NCI-H82 treated with DMSO at 0.1 percent for 48 hours (cell line): ENCODE measurements at regions not wholly inside any gene's neighbourhood (a gene's known extent, or its start where the extent isn't known, plus 50 kb on each side); places are given as distances from the start of the nearest gene placed in this dataset.
"Not testable (repeated sequence)": the region's sequence is repeated elsewhere in the genome, so short reads cannot be mapped to it uniquely, and the experiment has no call there.

Experiments
- DNase-seq: peaks from one replicate; lab custom pipeline; 2025; ENCODE audit not compliant: unreplicated experiment; lab: John Stamatoyannopoulos, UW

DNA sequence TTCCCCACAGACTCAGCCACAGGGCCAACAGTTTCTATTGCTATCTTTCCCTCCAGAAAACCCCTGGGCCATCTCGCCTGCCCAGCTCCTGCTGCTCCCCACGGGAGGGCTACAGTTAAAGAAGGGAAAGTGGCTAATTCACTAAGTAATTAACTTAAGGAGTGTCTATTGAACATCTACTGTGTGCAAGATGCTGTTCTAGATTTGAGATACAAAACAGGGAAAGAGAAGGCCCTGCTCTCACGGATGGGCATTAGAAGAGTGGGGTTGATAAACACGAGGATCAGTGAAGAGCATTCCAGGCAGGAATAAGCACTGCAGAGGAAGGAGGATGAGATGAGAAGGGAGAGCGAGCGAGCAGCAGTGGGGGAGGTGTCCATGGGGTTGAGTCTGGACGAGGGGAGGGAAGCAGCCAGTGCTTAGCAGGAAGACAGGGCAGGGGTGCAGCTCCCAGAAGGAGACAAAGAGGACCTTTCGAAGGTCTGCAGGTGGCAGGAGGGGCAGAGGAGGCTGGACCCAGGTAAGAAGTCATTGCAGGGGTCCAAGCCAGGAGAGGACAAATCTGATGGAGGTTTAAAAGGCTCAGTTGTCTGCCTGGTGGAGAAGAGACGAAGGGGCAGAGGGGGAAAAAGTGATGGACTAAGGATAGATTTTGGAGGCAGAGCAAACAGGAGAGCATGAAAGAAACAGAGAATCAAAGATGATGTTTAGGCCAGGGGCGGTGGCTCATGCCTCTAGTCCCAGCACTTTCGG, 64.7 kb downstream of the KLF15 start:
- DNase-seq: no peak

DNA sequence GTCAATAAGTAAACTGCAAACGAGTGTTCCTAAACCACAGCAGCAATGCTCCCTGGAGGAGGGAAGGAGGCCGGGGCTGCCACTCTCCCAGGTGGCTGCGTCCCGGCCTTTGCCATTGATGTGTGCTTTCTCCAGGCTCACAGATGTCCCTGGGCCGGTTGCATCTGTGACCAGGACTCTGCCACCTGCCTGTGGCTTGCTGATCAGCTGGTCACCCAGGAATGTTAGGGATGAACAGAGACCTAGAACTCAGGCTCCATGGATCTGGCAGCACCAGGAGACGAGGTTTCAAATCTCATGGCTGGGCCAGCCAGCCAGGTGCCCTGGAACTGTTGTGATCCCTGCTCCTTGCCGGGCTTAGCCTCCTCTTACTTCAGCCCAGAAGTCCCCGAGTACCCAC, 65.7 kb downstream of the KLF15 start:
- DNase-seq: no peak

DNA sequence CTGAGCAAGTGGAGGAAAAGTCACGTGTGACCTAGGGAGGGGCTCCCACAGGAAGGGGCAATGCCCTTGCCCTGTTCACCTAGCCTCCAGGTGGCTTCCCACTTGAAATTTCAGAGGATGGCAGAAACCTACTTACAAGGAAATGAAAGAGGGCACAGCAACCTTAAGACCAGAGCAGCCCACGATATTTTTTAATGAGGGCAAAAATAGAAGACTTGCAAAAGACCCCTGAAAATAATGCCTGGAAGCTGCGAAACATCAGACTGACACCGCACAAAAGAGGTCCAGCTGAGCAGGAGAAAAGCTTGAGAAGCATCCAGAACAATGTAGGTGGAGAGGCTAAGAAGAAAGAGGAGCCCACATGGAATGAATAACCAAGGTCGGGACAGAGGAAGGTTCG, 66.1 kb downstream of the KLF15 start:
- no peak for DNase-seq

DNA sequence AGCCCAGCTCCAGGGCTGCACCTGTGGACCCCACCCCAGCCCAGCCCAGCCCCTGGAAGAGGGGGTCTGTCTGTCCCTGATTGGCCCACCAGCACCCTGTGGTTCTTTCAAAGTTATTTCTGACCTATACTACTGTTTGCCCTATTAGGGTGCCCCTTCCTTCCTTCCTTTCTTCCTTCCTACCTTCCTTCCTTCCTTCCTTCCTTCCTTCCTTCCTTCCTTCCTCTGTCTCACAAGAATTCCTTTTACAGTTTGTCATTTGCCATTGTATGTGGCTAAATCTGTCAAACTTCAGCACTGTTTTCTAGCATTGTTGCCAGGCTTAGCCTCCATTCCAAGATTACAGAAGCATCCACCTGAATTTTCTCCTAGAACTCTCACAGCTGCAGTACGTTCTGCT, 66.9 kb downstream of the KLF15 start:
- no peak for DNase-seq

DNA sequence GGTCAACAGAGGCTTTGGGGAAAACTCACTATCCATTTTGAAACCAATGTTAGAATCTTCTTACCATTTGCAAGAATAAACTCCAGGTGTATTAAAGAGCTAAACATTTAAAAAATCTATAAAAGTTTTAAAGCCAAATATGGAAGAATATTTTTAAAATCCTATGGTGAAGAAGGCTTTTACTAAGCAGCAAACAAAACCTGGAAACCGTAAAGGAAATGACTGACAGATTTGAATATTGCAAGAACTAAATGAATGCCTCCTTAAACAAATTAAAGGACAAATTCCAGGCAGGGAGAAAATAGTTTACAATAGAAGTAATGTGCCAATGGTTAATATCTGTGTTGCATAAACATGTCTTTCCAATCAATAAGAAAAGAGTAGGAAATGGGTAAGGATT, 68.1 kb downstream of the KLF15 start:
- DNase-seq: no peak

DNA sequence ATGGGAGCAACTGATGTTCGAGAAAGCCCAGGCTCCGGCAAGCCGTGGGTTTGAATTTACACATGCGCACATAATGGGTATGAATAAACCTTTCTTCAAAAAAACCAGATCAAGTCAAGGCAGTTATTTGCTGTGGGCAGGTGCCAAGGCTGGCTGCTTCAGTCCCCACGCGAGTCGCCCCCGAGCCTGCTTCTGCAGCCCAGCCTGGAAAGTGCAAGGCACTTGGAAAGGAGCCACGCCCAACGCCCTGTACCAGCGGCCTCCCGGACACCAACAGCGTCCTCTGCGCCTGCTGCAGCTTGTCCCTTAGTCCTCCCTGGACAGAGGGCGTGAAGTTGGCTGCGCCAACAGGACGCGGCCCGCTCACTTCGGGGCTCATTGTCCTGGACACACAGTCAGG, 68.9 kb downstream of the KLF15 start:
- DNase-seq: no peak

DNA sequence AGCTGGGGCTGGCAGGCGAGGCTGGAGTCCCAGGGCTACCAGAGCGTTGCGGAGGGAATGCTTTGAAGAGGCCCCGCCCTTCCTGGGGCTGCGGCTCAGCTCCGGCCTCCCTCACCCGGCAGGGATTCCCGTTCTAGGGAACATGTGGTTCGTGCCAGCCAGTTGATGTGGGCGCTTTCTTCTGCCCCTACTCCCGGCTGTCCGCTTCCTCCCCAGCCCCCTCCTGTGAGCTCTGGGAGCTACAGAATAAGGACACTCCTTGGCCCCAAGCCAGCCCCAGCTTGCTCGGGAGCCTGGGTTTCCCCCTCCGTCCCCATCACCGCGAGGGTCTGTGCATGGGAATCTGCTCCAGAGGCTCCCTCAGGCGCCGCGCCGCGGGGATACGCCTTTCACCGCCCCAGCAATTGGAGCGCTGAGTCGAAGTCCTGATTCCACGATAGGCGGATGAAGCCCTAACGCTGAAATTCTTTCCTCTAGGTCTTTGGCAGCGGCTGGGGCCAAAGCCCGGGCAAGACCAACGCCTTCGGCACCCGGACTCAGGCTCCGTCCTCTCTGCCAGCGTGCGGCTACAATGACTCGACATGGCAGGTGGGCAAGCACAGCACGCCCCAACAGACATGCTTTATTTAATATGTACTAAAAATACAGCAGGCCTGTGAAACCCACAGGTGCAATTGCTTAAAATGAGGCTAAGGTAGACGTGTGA, 69.5 kb downstream of the KLF15 start:
- DNase-seq: peak; percentile 1

DNA sequence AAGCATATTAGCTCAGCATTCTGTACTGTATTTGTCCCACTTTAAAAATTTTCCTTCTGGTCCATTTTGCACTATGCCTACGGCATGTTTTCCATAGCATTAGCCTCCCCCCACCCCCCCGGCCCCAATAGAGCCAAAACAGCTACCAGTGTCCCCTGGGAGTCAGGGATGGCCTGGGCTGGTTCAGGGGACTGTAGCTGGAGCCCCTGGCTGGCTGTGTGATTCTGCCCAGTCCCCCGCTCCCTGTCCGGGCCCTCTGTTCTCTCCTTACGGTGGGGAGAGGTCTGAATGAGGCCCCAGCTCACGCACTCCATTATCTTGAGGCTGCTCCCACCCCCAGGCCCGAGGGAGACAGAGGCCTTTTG, 70.1 kb downstream of the KLF15 start:
- DNase-seq: no peak

DNA sequence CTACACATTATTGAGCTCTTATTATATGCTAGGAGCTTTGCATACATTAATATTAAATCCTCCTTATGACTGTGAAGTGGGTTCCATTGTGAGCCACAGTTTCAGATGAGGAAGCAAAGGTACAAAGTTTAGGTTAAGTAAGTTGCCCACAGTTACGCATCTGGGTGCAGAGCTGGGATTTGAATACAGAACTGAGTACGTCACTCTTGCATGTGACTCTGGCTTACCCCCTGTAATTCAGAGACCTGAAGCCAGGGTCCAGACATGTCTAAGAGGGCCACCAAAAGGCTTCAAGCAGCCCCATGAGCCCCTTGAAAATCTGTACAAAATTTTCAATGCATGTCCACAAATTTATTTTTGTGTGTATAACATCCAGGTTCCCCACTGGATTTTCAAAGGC, 71.8 kb downstream of the KLF15 start:
- no peak for DNase-seq

DNA sequence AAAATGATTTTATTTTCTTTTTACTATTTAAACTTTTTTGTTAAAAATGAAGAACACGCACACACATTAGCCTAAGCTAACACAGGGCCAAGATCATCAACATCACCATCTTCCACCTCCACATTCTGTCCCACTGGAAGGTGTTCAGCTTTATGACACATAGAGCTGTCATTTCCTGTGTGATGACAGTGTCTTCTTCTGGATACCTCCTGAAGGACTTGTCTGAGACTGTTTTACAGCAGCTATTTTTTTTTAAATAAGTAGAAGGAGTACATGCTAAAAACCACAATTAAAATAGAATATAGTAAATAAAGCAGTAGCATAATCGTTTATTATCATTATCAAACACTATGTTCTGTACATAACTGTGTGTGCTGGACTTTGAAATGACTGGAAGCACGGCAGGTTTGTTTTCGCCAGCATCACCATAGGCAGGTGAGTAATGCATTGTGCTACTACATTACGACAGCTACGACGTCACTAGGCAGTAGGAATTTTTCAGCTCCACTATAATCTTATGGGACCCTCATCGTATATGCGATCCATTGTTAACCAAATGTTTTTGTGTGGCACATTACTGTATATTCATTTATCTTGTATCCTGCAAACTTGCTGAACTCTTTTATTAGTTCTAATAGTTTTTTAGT, 72.8 kb downstream of the KLF15 start:
- DNase-seq: no peak

DNA sequence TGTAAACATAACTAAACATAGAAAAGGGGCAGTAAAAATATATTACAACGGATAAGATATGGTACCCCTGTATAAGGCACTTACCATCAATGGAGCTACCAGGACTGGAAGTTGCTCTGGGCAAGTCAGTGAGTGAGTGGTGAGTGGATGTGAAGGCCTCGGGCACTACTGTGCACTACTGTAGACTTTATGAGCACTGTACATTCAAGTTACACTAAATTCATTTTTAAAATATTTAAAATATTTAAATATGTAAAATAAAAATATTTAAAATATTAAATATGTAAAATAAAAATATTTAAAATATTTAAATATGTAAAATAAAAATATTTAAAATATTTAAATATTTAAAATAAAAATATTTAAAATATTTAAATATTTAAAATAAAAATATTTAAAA, 73.6 kb downstream of the KLF15 start:
- DNase-seq: not testable (repeated sequence)

DNA sequence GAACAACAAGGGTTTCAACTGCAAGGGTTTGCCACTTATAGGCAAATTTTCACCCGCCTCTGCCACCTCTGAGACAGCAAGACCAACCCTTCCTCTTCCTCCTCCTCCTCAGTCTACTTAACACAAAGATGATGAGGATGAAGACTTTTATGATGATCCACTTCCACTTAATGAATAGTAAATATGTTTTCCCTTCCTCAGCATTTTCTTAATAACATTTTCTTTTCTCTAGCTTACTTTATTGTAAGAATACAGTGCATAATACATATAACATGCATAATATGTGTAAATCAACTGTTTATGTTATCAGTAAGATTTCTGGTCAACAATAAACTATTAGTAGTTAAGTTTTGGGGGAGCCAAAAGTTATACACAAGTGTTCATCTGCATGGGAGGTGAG, 77.4 kb downstream of the KLF15 start:
- no peak for DNase-seq

DNA sequence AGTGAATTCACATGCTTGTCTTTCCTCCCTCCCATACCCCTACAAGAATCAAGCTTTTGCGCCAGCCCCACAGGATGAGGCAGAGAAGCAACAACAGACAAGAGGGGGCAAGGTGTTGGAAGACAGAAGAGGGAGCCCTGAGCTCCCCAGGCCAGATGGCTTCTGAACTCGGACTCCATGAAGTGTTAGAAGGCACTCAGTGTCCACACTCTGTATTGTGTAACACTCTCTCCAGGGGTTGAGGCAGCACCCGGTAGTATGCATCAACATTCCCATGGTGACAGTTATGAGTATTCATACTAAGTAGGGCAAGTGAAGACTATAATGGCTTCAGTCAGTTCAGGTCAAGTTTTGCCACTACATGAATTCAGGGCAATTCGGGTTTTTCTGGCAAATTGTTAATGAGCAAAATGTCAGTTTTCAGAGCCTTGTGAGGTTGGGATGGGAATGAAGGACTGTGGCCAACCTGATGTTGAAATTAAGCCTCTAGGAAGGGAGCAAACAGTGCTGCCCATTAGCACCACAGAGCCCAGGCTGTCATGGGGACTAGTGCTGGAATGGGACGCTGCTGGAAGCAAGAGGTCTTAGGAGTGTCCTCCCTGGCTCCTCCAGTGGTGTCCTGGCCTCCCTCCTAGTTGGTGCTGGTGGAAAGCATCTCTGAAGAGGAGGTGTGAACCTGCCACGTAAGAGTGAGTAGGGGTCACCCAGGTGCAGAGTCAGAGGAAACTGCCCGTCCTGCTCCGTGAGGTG, 79.4 kb downstream of the KLF15 start:
- no peak for DNase-seq

DNA sequence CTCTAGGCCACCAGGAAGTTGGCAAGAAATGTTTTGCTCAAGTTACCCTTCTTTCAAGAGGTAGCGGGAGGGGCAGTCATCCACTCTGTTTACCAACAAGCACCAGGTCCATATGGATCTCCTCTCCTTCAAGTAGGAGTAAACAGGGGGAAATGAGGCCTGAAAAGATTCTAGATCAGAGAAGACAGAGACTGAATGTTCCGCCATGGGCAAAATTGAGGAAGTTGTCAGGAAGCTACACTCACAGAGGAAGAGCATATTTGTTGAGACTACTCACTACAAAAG, 81.6 kb downstream of the KLF15 start:
- no peak for DNase-seq

DNA sequence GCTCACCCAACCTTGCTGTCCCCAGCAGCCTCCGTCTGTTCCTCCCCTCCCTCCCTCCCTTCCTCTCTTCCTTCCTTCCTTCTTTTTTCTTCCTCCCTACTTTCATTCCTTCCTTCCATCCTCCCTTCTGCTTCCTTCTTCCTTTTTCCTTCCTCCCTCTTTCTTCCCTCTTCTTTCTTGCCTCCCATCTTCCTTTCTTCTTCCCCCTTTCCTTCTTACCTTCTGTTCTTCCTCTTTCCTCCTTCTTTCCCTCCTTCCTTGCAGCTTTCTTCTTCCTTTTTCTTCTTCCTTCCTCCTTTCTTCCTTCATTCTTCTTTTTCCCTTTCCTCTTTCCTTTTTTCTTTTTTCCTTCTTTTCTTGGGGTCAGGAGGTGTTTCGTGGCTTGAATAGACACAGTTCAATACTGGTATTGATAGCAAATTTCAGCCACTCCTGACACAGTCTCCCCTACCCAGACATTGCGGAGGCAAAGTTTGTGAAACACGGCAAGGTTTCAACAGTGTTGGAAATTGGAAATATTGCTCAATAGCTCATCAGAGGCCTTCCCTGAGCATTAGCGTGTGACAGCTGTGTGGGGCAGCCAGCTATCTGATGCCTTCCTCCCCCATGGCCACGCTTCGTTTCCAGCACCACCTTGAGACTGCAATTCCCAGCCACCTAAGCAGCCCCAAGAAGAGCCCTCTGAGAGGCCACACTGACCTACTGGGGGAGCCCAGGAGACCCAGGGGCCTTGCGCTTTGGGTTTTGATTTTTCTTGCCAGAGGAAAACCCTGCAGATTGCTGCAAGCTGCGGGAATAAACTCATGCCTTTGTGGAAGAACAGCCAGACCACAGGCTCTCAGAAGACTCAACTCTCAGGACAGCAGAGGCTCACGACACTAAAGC, 82.2 kb downstream of the KLF15 start:
- DNase-seq: no peak

DNA sequence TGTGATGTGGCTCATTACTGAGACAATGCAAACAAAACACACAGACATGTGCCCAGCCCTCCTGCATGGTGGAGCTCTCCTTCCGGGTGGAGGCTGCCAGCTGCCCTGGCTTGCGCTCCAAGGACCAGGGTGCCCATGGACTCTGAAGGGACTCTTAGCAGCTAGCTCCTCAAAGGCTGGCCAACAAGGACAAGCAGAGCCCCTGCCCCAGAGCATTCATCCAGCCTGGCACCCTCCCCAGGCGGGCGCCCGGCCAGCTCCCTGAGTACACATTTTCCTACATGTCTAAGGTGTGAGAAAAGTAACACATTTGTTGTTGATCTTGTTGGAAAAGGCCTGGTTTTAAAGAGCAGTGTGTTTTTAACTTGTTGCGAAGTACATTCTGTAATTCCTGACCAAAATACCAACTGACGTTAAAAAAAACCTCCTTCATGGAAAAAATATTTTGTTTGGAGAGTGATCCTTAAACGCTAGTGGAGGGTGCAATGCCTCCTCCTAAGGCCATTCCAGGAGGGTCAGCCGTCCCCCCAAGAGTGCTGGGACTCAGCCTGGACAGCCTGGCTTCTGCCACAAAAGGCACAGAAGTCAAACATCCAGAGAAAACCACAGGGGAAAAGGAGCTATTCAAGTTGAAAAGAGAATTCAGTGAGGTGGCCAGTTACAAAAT, 86.9 kb downstream of the KLF15 start:
- DNase-seq: no peak

DNA sequence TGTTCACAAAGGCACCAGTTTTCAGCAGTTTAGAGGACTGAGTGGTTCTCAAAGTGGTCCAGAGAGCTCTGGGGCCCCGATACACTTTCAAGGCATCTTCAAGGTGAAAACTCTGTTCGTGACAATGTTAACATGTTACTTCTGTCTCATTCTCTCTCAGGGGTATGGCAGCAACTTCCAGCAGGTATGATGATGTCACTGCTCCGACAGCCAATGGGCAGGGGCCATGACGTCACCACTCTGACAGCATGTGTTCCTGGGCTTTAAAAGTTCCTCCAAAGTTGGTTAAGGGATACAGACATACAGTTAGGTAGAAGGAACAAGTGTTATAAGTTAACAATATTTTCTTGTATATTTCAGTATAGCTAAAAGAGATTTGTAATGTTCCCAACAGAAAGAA, 87.9 kb downstream of the KLF15 start:
- DNase-seq: no peak

DNA sequence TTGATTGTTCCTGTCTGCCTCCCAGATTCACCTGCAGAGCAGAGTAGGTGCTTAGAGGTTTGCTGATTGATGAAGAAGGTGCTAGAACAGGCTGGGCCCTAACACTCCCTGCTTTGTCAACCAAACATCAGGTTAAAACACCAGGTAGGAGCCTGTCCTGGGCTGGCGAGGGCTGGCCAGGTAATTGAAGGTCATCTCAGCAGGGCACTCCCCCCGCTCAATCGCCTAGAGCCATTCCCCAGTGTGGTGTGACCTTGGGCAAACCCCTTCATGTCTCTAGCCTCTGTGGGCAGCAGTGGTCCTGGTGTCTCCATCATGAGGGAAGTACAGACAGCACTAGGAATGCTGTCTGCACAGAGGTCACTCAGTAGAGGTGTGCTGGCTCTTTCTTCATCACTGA, 88.3 kb downstream of the KLF15 start:
- no peak for DNase-seq

DNA sequence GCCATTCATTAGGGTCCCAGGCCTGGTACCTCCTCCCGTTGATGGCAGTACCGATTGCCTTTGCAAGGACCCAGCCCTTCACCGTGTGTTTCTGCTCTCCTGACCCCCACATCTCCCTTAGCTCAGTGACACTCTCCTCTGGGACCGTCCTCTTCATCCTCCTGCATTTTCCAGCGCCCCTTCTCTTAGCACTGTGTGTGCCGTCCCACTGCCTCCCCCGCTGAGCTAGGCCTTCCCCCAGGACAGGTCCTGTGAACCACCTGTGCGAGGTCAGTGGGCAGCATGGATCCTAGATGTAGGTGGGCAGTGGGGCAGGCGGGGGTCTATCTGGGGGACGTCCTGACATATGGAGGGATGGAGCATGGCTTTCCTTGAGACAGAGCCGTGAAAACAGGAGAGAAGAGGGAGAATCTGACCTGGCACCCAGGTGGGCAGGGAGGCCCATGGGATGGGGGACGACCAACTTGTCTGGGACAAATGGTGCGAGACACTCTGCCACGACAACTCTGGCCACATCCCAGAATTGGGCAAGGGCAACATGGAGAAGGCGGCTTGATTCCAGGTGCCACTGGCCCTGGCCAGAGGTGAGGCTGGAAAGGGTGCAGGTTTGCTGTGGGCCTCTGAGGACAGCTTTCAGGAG, 87.7 kb upstream of the ALDH1L1 start:
- no peak for DNase-seq
